ACHN (cell line): ENCODE measurements at regions not wholly inside any gene's neighbourhood (a gene's known extent, or its start where the extent isn't known, plus 50 kb on each side); places are given as distances from the start of the nearest gene placed in this dataset.

Experiments used
- DNase-seq: peaks from one replicate; pipeline ENCODE4 v3.0.0-alpha.2; 2015
- in situ Hi-C: cut with HindIII; loops from 2 replicates; pipeline ENCODE4 v1.10.0; 2017; ENCODE audit warnings: low sequenced_read_pairs, low pct_ligation_motif_present, low pct_unique_long_range_greater_than_20kb

- in situ Hi-C loops = no loop called here
- DNase-seq = peak; percentile 15
Observed at GRCh38 chr3:78414261-78414660, 1353.5 kb downstream of the ROBO1 start.

- in situ Hi-C loops = no loop called here
- no peak for DNase-seq
Observed at GRCh38 chr3:78420611-78421010, 1347.2 kb downstream of the ROBO1 start.

GRCh38 chr3:78421247-78421966 is 1346.4 kb downstream of the ROBO1 start:
- DNase-seq = no peak
- in situ Hi-C loops = no loop called here

- DNase-seq = no peak
- in situ Hi-C loops = no loop called here
Observed at GRCh38 chr3:78424656-78425055, 1343.1 kb downstream of the ROBO1 start.

- in situ Hi-C loops = no loop called here
- no peak for DNase-seq
Observed at GRCh38 chr3:78426454-78426853, 1341.3 kb downstream of the ROBO1 start.

- no peak for DNase-seq
- in situ Hi-C loops = no loop called here
Observed at GRCh38 chr3:78427303-78427702, 1340.5 kb downstream of the ROBO1 start.

GRCh38 chr3:78430741-78431140 is 1337.1 kb downstream of the ROBO1 start:
- in situ Hi-C loops = no loop called here
- DNase-seq = no peak

- DNase-seq = no peak
- in situ Hi-C loops = no loop called here
Observed at GRCh38 chr3:78434801-78435200, 1333.0 kb downstream of the ROBO1 start.

GRCh38 chr3:78455166-78455565 is 1312.6 kb downstream of the ROBO1 start:
- in situ Hi-C loops = no loop called here
- DNase-seq = no peak

- no peak for DNase-seq
- in situ Hi-C loops = no loop called here
Observed at GRCh38 chr3:78455712-78456433, 1311.9 kb downstream of the ROBO1 start.

- no peak for DNase-seq
Observed at GRCh38 chr3:78459796-78460195, 1308.0 kb downstream of the ROBO1 start.

GRCh38 chr3:78462021-78462420 is 1305.8 kb downstream of the ROBO1 start:
- DNase-seq = no peak
- in situ Hi-C loops = no loop called here

More at GRCh38 chr3:78459796-78460195, 1308.0 kb downstream of the ROBO1 start:
- in situ Hi-C loops = no loop called here

GRCh38 chr3:78476076-78476475 is 1291.7 kb downstream of the ROBO1 start:
- no peak for DNase-seq
- in situ Hi-C loops = no loop called here

GRCh38 chr3:78481050-78481449 is 1286.7 kb downstream of the ROBO1 start:
- in situ Hi-C loops = no loop called here

GRCh38 chr3:78483090-78483489 is 1284.7 kb downstream of the ROBO1 start:
- in situ Hi-C loops = no loop called here
- no peak for DNase-seq

More at GRCh38 chr3:78481050-78481449, 1286.7 kb downstream of the ROBO1 start:
- no peak for DNase-seq

- in situ Hi-C loops = no loop called here
- no peak for DNase-seq
Observed at GRCh38 chr3:78494851-78495250, 1272.9 kb downstream of the ROBO1 start.

GRCh38 chr3:78495301-78495700 is 1272.5 kb downstream of the ROBO1 start:
- DNase-seq = no peak
- in situ Hi-C loops = no loop called here

GRCh38 chr3:78496501-78496900 is 1271.3 kb downstream of the ROBO1 start:
- in situ Hi-C loops = no loop called here
- DNase-seq = no peak

GRCh38 chr3:78497021-78497420 is 1270.8 kb downstream of the ROBO1 start:
- in situ Hi-C loops = no loop called here
- no peak for DNase-seq

GRCh38 chr3:78497767-78498166 is 1270.0 kb downstream of the ROBO1 start:
- DNase-seq = no peak
- in situ Hi-C loops = no loop called here
